ENCODE measurements at regions not wholly inside any gene's neighbourhood (a gene's known extent, or its start where the extent isn't known, plus 50 kb on each side); places are given as distances from the start of the nearest gene placed in this dataset.

DNA sequence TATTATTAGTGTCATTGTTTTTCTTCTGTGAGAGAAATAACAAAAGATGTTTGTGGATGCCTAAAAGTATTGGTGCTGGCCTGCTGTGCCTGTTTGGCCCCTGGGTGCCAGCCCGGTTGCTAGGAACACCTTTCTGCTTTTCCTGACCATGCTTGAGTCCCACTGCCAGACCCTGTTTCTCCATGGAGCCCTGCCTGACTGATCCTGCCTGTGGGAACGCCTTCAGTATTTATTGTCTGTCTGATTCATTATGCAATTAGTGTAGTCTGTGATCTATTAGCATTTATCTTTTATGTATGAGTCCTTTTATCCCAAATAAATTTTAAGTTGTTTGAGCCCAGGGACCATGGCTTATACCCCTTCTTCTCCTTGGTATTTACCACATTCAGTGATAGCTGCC, 98.6 kb upstream of the MPPED2 start:
- TF ChIP-seq, protein P1, sequence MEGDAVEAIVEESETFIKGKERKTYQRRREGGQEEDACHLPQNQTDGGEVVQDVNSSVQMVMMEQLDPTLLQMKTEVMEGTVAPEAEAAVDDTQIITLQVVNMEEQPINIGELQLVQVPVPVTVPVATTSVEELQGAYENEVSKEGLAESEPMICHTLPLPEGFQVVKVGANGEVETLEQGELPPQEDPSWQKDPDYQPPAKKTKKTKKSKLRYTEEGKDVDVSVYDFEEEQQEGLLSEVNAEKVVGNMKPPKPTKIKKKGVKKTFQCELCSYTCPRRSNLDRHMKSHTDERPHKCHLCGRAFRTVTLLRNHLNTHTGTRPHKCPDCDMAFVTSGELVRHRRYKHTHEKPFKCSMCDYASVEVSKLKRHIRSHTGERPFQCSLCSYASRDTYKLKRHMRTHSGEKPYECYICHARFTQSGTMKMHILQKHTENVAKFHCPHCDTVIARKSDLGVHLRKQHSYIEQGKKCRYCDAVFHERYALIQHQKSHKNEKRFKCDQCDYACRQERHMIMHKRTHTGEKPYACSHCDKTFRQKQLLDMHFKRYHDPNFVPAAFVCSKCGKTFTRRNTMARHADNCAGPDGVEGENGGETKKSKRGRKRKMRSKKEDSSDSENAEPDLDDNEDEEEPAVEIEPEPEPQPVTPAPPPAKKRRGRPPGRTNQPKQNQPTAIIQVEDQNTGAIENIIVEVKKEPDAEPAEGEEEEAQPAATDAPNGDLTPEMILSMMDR (IDR thresholded peaks at IDR 0.05) = no peak
- TF ChIP-seq NPAS2 (CRISPR knock-in tag; IDR thresholded peaks at IDR 0.05; ENCODE audit: borderline replicate concordance) (no peak), RFX5 (IDR thresholded peaks at IDR 0.05) (no peak), CBX2 (IDR thresholded peaks at IDR 0.05; ENCODE audit: borderline replicate concordance, low read depth) (no peak)
